ENCODE measurements at regions not wholly inside any gene's neighbourhood (a gene's known extent, or its start where the extent isn't known, plus 50 kb on each side); places are given as distances from the start of the nearest gene placed in this dataset.

DNA sequence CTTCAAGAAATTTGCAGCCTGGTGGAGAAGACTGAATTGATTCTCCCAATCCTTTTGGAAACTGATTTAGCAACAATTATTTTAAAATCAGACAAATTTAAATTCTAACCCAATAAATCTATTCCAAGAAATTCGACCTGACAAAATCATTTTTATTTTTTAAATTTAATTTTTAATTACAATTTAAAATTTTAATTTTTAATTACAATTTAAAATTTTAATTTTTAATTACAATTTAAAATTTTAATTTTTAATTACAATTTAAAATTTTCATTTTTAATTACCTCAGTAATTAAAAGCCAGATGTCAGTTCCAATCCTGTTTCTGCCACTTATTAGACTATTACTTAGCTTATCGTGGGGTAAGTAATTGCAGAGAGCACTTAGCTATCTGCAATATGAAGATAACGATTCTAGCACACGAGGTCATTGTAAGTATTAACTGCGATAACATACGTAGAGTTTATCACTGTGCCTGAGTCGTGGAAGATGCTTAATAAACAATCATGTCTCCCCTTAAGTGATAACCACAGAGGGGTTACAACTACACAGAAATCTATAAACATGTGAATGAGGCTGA, 346.4 kb upstream of the SLC24A2 start:
- H3K27me3 ChIP-seq (ENCODE audit: control insufficient read depth in 2 of 2, insufficient read depth in 1 of 2, low read length in 1 of 2), result no peaks in the 10 kb centered on the region
- H3K27ac ChIP-seq (ENCODE audit: low read depth in 1 of 2, low read length in 1 of 2), result no peak overlapping the region
- WGBS, result 95% methylated on average over 7 of the region's 7 CpGs
- H3K36me3 ChIP-seq (ENCODE audit: control insufficient read depth in 2 of 2, insufficient read depth in 2 of 2, low read length in 1 of 2), result no peaks in the 10 kb centered on the region
- no peaks in the 10 kb centered on the region for H3K4me1 ChIP-seq (ENCODE audit: control insufficient read depth in 2 of 2, insufficient read depth in 2 of 2, low read length in 2 of 2)
- H3K4me3 ChIP-seq (ENCODE audit: low read length in 2 of 2), result no peak overlapping the region
- no peak for DNase-seq (ENCODE audit: low read depth in 6 of 9, low spot score in 9 of 9)
- H3K9me3 ChIP-seq (ENCODE audit: control insufficient read depth in 2 of 2, insufficient read depth in 1 of 2, low read length in 1 of 2), result no peaks in the 10 kb centered on the region

DNA sequence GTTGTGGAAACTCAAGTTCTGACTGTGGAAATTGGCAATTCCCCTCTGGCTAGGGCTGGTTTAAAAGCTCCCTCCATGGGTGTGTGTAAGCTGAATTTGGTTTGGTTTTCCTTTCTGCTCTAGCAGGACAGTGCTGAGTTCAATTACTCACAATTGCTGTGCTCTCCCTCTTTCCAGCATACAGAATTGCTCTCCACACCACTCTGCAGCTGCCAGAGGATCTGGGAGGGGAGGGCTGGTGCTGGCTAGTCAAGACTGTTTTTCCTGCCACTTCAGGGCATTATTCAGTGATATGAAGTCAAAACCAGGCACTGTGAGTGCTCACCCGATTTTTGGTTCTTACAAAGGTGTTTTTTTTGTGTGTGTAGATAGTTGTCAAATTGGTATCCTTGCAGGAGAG, 336.9 kb upstream of the SLC24A2 start:
- H3K27ac ChIP-seq (ENCODE audit: low read depth in 1 of 2, low read length in 1 of 2), result no peak overlapping the region
- H3K27me3 ChIP-seq (ENCODE audit: control insufficient read depth in 2 of 2, insufficient read depth in 1 of 2, low read length in 1 of 2), result no peaks in the 10 kb centered on the region
- WGBS, result 70% methylated on average over 1 of the region's 1 CpG
- H3K4me1 ChIP-seq (ENCODE audit: control insufficient read depth in 2 of 2, insufficient read depth in 2 of 2, low read length in 2 of 2), result no peaks in the 10 kb centered on the region
- no peak overlapping the region for H3K4me3 ChIP-seq (ENCODE audit: low read length in 2 of 2)
- no peaks in the 10 kb centered on the region for H3K9me3 ChIP-seq (ENCODE audit: control insufficient read depth in 2 of 2, insufficient read depth in 1 of 2, low read length in 1 of 2)
- no peaks in the 10 kb centered on the region for H3K36me3 ChIP-seq (ENCODE audit: control insufficient read depth in 2 of 2, insufficient read depth in 2 of 2, low read length in 1 of 2)
- DNase-seq (ENCODE audit: low read depth in 6 of 9, low spot score in 9 of 9), result no peak

DNA sequence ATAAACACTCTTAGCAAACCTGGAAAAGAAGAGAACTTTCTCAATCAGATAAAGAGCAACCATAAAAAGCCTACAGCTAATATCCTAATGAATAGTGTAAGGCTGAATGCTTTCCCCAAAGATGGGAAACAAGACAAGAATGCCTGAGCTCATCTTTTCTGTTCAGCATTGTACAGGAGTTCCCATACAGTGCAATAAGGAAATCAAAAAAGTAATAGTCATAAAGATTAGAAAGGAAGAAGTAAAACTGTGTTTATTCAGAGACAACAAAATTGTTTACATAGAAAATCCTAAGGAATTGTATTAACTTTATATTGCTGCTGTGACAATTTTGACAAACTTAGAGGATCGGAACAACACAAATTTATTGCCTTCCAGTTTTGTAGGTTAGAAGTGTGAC, 330.7 kb upstream of the SLC24A2 start:
- no peaks in the 10 kb centered on the region for H3K27me3 ChIP-seq (ENCODE audit: control insufficient read depth in 2 of 2, insufficient read depth in 1 of 2, low read length in 1 of 2)
- no peak overlapping the region for H3K27ac ChIP-seq (ENCODE audit: low read depth in 1 of 2, low read length in 1 of 2)
- no peak overlapping the region for H3K4me3 ChIP-seq (ENCODE audit: low read length in 2 of 2)
- WGBS, result 100% methylated on average over 1 of the region's 1 CpG
- H3K9me3 ChIP-seq (ENCODE audit: control insufficient read depth in 2 of 2, insufficient read depth in 1 of 2, low read length in 1 of 2), result no peaks in the 10 kb centered on the region
- no peaks in the 10 kb centered on the region for H3K36me3 ChIP-seq (ENCODE audit: control insufficient read depth in 2 of 2, insufficient read depth in 2 of 2, low read length in 1 of 2)
- no peaks in the 10 kb centered on the region for H3K4me1 ChIP-seq (ENCODE audit: control insufficient read depth in 2 of 2, insufficient read depth in 2 of 2, low read length in 2 of 2)
- no peak for DNase-seq (ENCODE audit: low read depth in 6 of 9, low spot score in 9 of 9)

GRCh38 chr9:20117986-20118385, 329.1 kb upstream of the SLC24A2 start:
- Histone ChIP-seq H3K36me3 (ENCODE audit: control insufficient read depth in 2 of 2, insufficient read depth in 2 of 2, low read length in 1 of 2) (no peaks in the 10 kb centered on the region), H3K27me3 (ENCODE audit: control insufficient read depth in 2 of 2, insufficient read depth in 1 of 2, low read length in 1 of 2) (no peaks in the 10 kb centered on the region), H3K4me1 (ENCODE audit: control insufficient read depth in 2 of 2, insufficient read depth in 2 of 2, low read length in 2 of 2) (no peaks in the 10 kb centered on the region), H3K9me3 (ENCODE audit: control insufficient read depth in 2 of 2, insufficient read depth in 1 of 2, low read length in 1 of 2) (no peaks in the 10 kb centered on the region), H3K27ac (ENCODE audit: low read depth in 1 of 2, low read length in 1 of 2) (no peak overlapping the region), H3K4me3 (ENCODE audit: low read length in 2 of 2) (no peak overlapping the region)
- WGBS, result 15% methylated on average over 2 of the region's 2 CpGs
- DNase-seq (ENCODE audit: low read depth in 6 of 9, low spot score in 9 of 9), result no peak

DNA sequence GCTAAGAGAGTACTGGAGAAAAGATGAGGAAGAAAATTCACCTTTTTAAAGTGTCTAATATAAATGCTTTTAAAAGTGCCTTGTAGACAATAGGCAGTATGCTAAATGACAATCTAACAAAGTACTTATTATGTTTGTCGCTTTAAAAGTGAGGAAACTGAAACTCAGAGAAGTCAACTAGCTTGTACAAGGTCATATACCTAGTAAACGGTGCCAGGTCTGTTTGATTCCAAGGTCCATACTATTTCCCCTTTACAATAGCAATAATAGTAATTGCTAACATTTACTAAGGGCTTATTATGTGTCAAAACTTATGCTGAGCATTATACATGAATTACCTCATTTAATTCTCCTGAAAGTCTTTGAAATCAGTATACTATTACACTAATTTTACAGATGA, 328.6 kb upstream of the SLC24A2 start:
- H3K4me1 ChIP-seq (ENCODE audit: control insufficient read depth in 2 of 2, insufficient read depth in 2 of 2, low read length in 2 of 2), result no peaks in the 10 kb centered on the region
- no peaks in the 10 kb centered on the region for H3K9me3 ChIP-seq (ENCODE audit: control insufficient read depth in 2 of 2, insufficient read depth in 1 of 2, low read length in 1 of 2)
- H3K27ac ChIP-seq (ENCODE audit: low read depth in 1 of 2, low read length in 1 of 2), result no peak overlapping the region
- no peak overlapping the region for H3K4me3 ChIP-seq (ENCODE audit: low read length in 2 of 2)
- no peak for DNase-seq (ENCODE audit: low read depth in 6 of 9, low spot score in 9 of 9)
- no peaks in the 10 kb centered on the region for H3K36me3 ChIP-seq (ENCODE audit: control insufficient read depth in 2 of 2, insufficient read depth in 2 of 2, low read length in 1 of 2)
- WGBS, result 53% methylated on average over 2 of the region's 2 CpGs
- no peaks in the 10 kb centered on the region for H3K27me3 ChIP-seq (ENCODE audit: control insufficient read depth in 2 of 2, insufficient read depth in 1 of 2, low read length in 1 of 2)

DNA sequence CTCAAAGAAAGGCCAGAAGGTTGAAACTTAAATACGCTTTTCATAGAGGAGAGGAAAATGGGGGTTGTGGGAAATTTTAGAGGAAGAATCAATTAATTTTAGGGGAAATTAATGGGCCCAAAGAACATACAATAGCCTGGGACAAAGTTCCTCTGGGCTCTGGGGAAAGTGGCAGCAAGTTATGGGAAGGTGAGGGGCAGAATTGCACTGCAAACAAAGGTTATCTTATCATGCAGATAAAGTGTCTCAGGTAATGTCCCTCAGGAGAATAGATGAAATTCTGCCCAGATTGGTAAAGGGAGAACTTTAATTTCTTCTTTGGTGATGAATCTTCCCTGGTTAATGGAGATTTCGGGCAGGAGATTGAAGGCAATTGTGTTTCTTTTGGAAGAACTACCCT, 326.1 kb upstream of the SLC24A2 start:
- WGBS, result 96% methylated on average over 2 of the region's 2 CpGs
- DNase-seq (ENCODE audit: low read depth in 6 of 9, low spot score in 9 of 9), result no peak
- no peaks in the 10 kb centered on the region for H3K9me3 ChIP-seq (ENCODE audit: control insufficient read depth in 2 of 2, insufficient read depth in 1 of 2, low read length in 1 of 2)
- H3K4me1 ChIP-seq (ENCODE audit: control insufficient read depth in 2 of 2, insufficient read depth in 2 of 2, low read length in 2 of 2), result no peaks in the 10 kb centered on the region
- H3K4me3 ChIP-seq (ENCODE audit: low read length in 2 of 2), result no peak overlapping the region
- H3K36me3 ChIP-seq (ENCODE audit: control insufficient read depth in 2 of 2, insufficient read depth in 2 of 2, low read length in 1 of 2), result no peaks in the 10 kb centered on the region
- no peaks in the 10 kb centered on the region for H3K27me3 ChIP-seq (ENCODE audit: control insufficient read depth in 2 of 2, insufficient read depth in 1 of 2, low read length in 1 of 2)
- H3K27ac ChIP-seq (ENCODE audit: low read depth in 1 of 2, low read length in 1 of 2), result no peak overlapping the region

DNA sequence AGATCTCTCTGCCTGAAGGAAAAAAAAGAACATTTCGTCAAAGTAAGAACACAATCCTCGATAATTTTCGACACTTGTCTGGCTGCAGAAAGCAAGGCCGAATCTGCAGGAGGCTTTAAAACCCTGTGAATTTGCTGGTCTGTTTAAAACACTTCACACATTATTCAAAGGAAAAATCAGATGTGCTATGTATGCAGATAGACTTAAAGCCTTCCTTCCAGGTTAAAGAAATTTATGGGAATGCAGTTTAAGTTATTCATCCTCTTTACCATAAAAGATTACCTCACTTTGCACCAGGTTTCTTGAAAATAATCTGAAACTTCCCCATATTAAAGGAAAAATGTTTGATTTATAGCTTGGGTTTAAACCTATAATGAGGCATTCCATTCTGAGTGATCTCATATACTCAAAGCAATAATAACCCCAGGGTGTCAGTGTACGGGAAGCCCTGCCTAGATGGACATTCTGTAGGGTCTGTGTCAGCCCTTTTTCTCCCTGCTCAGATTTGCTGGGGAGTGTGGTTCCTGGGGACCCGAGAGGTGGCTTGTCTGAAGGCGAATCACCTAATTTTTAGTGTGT, 323.5 kb upstream of the SLC24A2 start:
- Histone ChIP-seq H3K27ac (ENCODE audit: low read depth in 1 of 2, low read length in 1 of 2) (no peak overlapping the region), H3K9me3 (ENCODE audit: control insufficient read depth in 2 of 2, insufficient read depth in 1 of 2, low read length in 1 of 2) (no peaks in the 10 kb centered on the region), H3K4me1 (ENCODE audit: control insufficient read depth in 2 of 2, insufficient read depth in 2 of 2, low read length in 2 of 2) (no peaks in the 10 kb centered on the region), H3K4me3 (ENCODE audit: low read length in 2 of 2) (no peak overlapping the region), H3K27me3 (ENCODE audit: control insufficient read depth in 2 of 2, insufficient read depth in 1 of 2, low read length in 1 of 2) (no peaks in the 10 kb centered on the region), H3K36me3 (ENCODE audit: control insufficient read depth in 2 of 2, insufficient read depth in 2 of 2, low read length in 1 of 2) (no peaks in the 10 kb centered on the region)
- WGBS, result 92% methylated on average over 7 of the region's 7 CpGs
- DNase-seq (ENCODE audit: low read depth in 6 of 9, low spot score in 9 of 9), result no peak

DNA sequence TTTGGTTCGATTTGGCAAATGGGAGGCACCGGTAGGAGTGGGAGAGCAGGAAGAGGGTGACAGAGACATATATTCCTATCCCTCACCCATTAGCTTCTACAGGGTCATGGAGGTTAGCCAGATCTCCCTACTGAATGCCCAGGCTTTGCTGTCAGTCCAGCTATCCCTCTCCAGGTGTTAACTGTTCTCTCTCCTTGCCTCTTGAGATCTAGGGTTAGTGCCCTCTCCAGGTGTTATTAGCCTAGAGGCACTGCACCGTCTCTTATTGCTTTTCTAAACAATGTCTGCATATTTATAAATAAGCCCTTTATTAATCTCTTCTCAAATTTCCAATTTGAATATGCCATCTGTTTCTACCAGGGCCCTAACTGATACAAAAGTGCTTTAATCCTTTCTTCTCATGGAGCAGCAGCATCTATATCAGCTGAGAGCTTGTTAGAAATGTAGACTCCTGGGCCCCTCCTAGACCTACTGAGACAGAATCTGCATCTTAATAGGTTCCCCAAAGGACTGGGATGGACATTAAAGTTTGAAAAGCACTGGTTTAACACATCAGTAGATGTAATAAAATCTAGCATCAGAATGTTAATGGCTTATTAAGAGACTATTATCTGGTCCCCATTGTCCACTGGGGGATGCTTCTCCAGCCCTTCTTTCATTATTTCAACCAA, 322.5 kb upstream of the SLC24A2 start:
- no peak for DNase-seq (ENCODE audit: low read depth in 6 of 9, low spot score in 9 of 9)
- WGBS, result 79% methylated on average over 3 of the region's 3 CpGs
- H3K27me3 ChIP-seq (ENCODE audit: control insufficient read depth in 2 of 2, insufficient read depth in 1 of 2, low read length in 1 of 2), result no peaks in the 10 kb centered on the region
- H3K4me1 ChIP-seq (ENCODE audit: control insufficient read depth in 2 of 2, insufficient read depth in 2 of 2, low read length in 2 of 2), result no peaks in the 10 kb centered on the region
- H3K4me3 ChIP-seq (ENCODE audit: low read length in 2 of 2), result no peak overlapping the region
- no peaks in the 10 kb centered on the region for H3K9me3 ChIP-seq (ENCODE audit: control insufficient read depth in 2 of 2, insufficient read depth in 1 of 2, low read length in 1 of 2)
- no peak overlapping the region for H3K27ac ChIP-seq (ENCODE audit: low read depth in 1 of 2, low read length in 1 of 2)
- no peaks in the 10 kb centered on the region for H3K36me3 ChIP-seq (ENCODE audit: control insufficient read depth in 2 of 2, insufficient read depth in 2 of 2, low read length in 1 of 2)

- no peak for DNase-seq (ENCODE audit: low read depth in 6 of 9, low spot score in 9 of 9)
- Histone ChIP-seq H3K4me3 (ENCODE audit: low read length in 2 of 2) (no peak overlapping the region), H3K9me3 (ENCODE audit: control insufficient read depth in 2 of 2, insufficient read depth in 1 of 2, low read length in 1 of 2) (peaks cover 0 to 3% of the 10 kb centered on the region in 2 donors), H3K36me3 (ENCODE audit: control insufficient read depth in 2 of 2, insufficient read depth in 2 of 2, low read length in 1 of 2) (no peaks in the 10 kb centered on the region), H3K27ac (ENCODE audit: low read depth in 1 of 2, low read length in 1 of 2) (no peak overlapping the region), H3K27me3 (ENCODE audit: control insufficient read depth in 2 of 2, insufficient read depth in 1 of 2, low read length in 1 of 2) (no peaks in the 10 kb centered on the region), H3K4me1 (ENCODE audit: control insufficient read depth in 2 of 2, insufficient read depth in 2 of 2, low read length in 2 of 2) (no peaks in the 10 kb centered on the region)
- WGBS, result 83% methylated on average over 5 of the region's 5 CpGs
Observed at GRCh38 chr9:20095430-20096092, 306.7 kb upstream of the SLC24A2 start.

All from thymus (tissue), 11 donors.